ENCODE measurements at regions not wholly inside any gene's neighbourhood (a gene's known extent, or its start where the extent isn't known, plus 50 kb on each side); places are given as distances from the start of the nearest gene placed in this dataset.

DNA sequence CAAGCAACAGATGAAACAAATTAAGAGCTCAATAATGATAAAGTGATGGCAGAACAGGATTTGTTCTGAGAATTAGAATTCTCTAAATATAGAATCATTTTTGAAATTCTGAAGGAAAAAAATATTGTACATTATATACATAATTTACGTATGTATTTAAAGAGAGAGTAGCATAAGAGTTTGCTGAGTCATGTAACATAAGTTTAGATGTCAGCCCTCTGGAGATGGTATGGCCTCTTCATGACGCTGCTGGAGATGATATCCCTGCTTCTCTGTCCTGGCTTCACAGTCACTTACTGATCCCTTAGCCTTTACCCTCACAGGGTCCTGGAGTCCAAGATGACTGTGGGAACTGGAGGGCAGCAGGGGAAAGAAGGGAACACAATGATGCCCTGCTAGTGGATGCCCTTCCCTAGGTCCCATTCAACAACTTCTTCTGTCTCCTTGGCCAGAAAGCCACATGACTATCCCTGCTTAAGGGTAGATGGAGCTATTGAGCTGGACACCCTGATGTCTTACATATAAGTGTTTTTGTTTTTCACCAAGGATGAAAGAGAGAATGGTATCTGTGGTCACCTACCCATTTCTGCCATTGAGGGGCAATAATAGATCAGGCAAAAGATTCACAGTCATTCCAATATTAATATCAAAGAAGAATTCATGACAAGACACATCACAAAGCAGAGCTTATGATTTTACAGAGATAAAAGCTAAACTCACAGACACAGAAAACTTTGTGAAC lies 753.1 kb downstream of the TBC1D22A start:
- TF ChIP-seq, protein P1, sequence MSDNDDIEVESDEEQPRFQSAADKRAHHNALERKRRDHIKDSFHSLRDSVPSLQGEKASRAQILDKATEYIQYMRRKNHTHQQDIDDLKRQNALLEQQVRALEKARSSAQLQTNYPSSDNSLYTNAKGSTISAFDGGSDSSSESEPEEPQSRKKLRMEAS (IDR thresholded peaks at IDR 0.05; ENCODE audit: low read depth, low read length) = no peak
- TF ChIP-seq, protein P2, sequence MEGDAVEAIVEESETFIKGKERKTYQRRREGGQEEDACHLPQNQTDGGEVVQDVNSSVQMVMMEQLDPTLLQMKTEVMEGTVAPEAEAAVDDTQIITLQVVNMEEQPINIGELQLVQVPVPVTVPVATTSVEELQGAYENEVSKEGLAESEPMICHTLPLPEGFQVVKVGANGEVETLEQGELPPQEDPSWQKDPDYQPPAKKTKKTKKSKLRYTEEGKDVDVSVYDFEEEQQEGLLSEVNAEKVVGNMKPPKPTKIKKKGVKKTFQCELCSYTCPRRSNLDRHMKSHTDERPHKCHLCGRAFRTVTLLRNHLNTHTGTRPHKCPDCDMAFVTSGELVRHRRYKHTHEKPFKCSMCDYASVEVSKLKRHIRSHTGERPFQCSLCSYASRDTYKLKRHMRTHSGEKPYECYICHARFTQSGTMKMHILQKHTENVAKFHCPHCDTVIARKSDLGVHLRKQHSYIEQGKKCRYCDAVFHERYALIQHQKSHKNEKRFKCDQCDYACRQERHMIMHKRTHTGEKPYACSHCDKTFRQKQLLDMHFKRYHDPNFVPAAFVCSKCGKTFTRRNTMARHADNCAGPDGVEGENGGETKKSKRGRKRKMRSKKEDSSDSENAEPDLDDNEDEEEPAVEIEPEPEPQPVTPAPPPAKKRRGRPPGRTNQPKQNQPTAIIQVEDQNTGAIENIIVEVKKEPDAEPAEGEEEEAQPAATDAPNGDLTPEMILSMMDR (IDR thresholded peaks at IDR 0.05; ENCODE audit: low read depth, low read length) = peak; percentile 2
- TF ChIP-seq POLR2A (IDR thresholded peaks at IDR 0.05; ENCODE audit: extremely low read depth, insufficient read length) = no peak

All from NB4 (cell line).